IMR-90 (cell line): ENCODE measurements at regions not wholly inside any gene's neighbourhood (a gene's known extent, or its start where the extent isn't known, plus 50 kb on each side); places are given as distances from the start of the nearest gene placed in this dataset.

Experiments
- ATAC-seq: fragments of 200-7000 bp; cut with Tn5 transposase; 2 replicates; pipeline ENCODE4 v1.9.1; 2020; ENCODE audit warnings: low read depth, mild to moderate bottlenecking, moderate library complexity
- BruUV-seq: library from RNA; stranded (reverse); fragments of 400-500 nt; replicated peaks from 2 replicates; lab custom pipeline; 2021; lab: Mats Ljungman, UMichigan
- CTCF ChIA-PET: fragments of 300-600 bp; formaldehyde crosslinking; extraction: SDS; loops from one replicate; lab custom pipeline; 2021; ENCODE audit warnings: antibody characterized with exemption; lab: Yijun Ruan, JAX
- POLR2A ChIA-PET: fragments of 300-600 bp; sonication (Branson Sonifier 250); formaldehyde crosslinking; loops from one replicate; lab custom pipeline; 2022; ENCODE audit warnings: antibody characterized with exemption; ENCODE audit not compliant: unreplicated experiment; lab: Charles Lee
- DNase-seq: peaks from one replicate; pipeline ENCODE4 v3.0.0; 2013
- H2AFZ ChIP-seq: replicated peaks from 2 replicates; pipeline ENCODE3; 2013; ENCODE audit warnings: low read length, mild to moderate bottlenecking; ENCODE audit not compliant: poor library complexity
- H2AK5ac ChIP-seq: 2 replicates; pipeline ENCODE4 v1.6.1; 2013; ENCODE audit warnings: low read depth, low read length, inconsistent platforms
- H2AK9ac ChIP-seq: replicated peaks from 2 replicates; pipeline ENCODE3; 2013; ENCODE audit warnings: mild to moderate bottlenecking, low read depth, low read length, moderate library complexity; ENCODE audit not compliant: poor library complexity
- H2BK120ac ChIP-seq: 2 replicates; pipeline ENCODE4 v1.6.1; 2013; ENCODE audit warnings: low read depth, low read length, inconsistent platforms
- H2BK15ac ChIP-seq: 3 replicates; pipeline ENCODE4 v1.6.1; 2013; ENCODE audit warnings: low read depth, low read length, inconsistent platforms
- H2BK20ac ChIP-seq: 2 replicates; pipeline ENCODE4 v1.6.1; 2013; ENCODE audit warnings: low read depth, mild to moderate bottlenecking, inconsistent platforms, low read length, moderate library complexity
- H2BK5ac ChIP-seq: 2 replicates; pipeline ENCODE4 v1.6.1; 2013; ENCODE audit warnings: mild to moderate bottlenecking, low read depth, low read length, inconsistent platforms; ENCODE audit not compliant: poor library complexity, severe bottlenecking
- H3K14ac ChIP-seq: replicated peaks from 2 replicates; pipeline ENCODE4 v1.6.1; 2013; ENCODE audit warnings: low read depth, low read length, inconsistent platforms
- H3K18ac ChIP-seq: 2 replicates; pipeline ENCODE4 v1.6.1; 2013; ENCODE audit warnings: low read depth, low read length, control low read depth
- H3K23ac ChIP-seq: 2 replicates; pipeline ENCODE4 v1.6.1; 2013; ENCODE audit warnings: low read depth, low read length, inconsistent platforms
- H3K27ac ChIP-seq: 2 replicates; pipeline ENCODE4 v1.5.1; 2013; ENCODE audit warnings: mild to moderate bottlenecking, control low read depth, low read length; ENCODE audit not compliant: insufficient read depth
- H3K27me3 ChIP-seq: 2 replicates; pipeline ENCODE4 v1.6.1; 2013; ENCODE audit warnings: low read length; ENCODE audit not compliant: control insufficient read depth, insufficient read depth
- H3K36me3 ChIP-seq: 2 replicates; pipeline ENCODE4 v1.6.1; 2013; ENCODE audit warnings: low read length, mixed read lengths; ENCODE audit not compliant: control insufficient read depth, insufficient read depth
- H3K4ac ChIP-seq: 2 replicates; pipeline ENCODE4 v1.6.1; 2013; ENCODE audit warnings: low read depth, low read length, inconsistent platforms
- H3K4me1 ChIP-seq: 2 replicates; pipeline ENCODE4 v1.6.1; 2013; ENCODE audit warnings: low read length, mixed read lengths; ENCODE audit not compliant: control insufficient read depth, insufficient read depth
- H3K4me2 ChIP-seq: 2 replicates; pipeline ENCODE4 v1.6.1; 2013; ENCODE audit warnings: low read depth, mild to moderate bottlenecking, control low read depth, low read length, moderate library complexity
- H3K4me3 ChIP-seq: 2 replicates; pipeline ENCODE4 v1.5.1; 2013; ENCODE audit warnings: low read depth, mild to moderate bottlenecking, control low read depth, low read length, moderate library complexity; ENCODE audit not compliant: insufficient read depth
- H3K56ac ChIP-seq: 2 replicates; pipeline ENCODE4 v1.6.1; 2013; ENCODE audit warnings: low read length, inconsistent platforms; ENCODE audit not compliant: insufficient read depth; ENCODE audit errors: extremely low read depth
- H3K79me1 ChIP-seq, 2 experiments: 2 replicates each; pipeline ENCODE4 v1.6.1; 2013; ENCODE audit warnings: low read length in 2 of 2, inconsistent platforms in 1 of 2, low read depth in 1 of 2
- H3K9ac ChIP-seq: 2 replicates; pipeline ENCODE4 v1.6.1; 2013; ENCODE audit warnings: low read depth, low read length, control low read depth
- H3K9me1 ChIP-seq: 2 replicates; pipeline ENCODE4 v1.6.1; 2013; ENCODE audit warnings: low read length, inconsistent platforms; ENCODE audit not compliant: insufficient read depth
- H3K9me3 ChIP-seq: 2 replicates; pipeline ENCODE4 v1.6.1; 2013; ENCODE audit warnings: low read length; ENCODE audit not compliant: control insufficient read depth, insufficient read depth
- H4K20me1 ChIP-seq: 2 replicates; pipeline ENCODE4 v1.6.1; 2013; ENCODE audit warnings: low read length, inconsistent platforms; ENCODE audit not compliant: insufficient read depth
- H4K5ac ChIP-seq: 2 replicates; pipeline ENCODE4 v1.6.1; 2013; ENCODE audit warnings: mild to moderate bottlenecking, low read depth, low read length, control low read depth
- H4K8ac ChIP-seq, 2 experiments: 2 replicates each; pipeline ENCODE4 v1.6.1; 2013; ENCODE audit warnings: low read depth in 2 of 2, low read length in 2 of 2, control low read depth in 1 of 2, inconsistent platforms in 1 of 2
- H4K91ac ChIP-seq: 2 replicates; pipeline ENCODE4 v1.6.1; 2013; ENCODE audit warnings: low read depth, low read length, inconsistent platforms; ENCODE audit not compliant: insufficient read depth
- BHLHE40 ChIP-seq: fragments of 150-350 bp; IDR thresholded peaks from 2 replicates; pipeline ENCODE4 v1.6.1; 2016; ENCODE audit warnings: mild to moderate bottlenecking, low read depth, low read length
- CHD1 ChIP-seq: IDR thresholded peaks from 2 replicates; pipeline ENCODE4 v1.6.1; 2012; ENCODE audit warnings: low read depth, low read length, improper control_type of control experiment
- FOS ChIP-seq: fragments of 150-350 bp; IDR thresholded peaks from 2 replicates; pipeline ENCODE4 v1.6.1; 2016; ENCODE audit warnings: low read depth, low read length
- MAZ ChIP-seq: IDR thresholded peaks from 2 replicates; pipeline ENCODE4 v1.6.1; 2012; ENCODE audit warnings: low read depth, mild to moderate bottlenecking, low read length, improper control_type of control experiment, moderate library complexity, borderline replicate concordance
- MXI1 ChIP-seq: IDR thresholded peaks from 2 replicates; pipeline ENCODE4 v1.6.1; 2012; ENCODE audit warnings: low read depth, mild to moderate bottlenecking, low read length, moderate library complexity, borderline replicate concordance
- NFE2L2 ChIP-seq: fragments of 150-350 bp; IDR thresholded peaks from 2 replicates; pipeline ENCODE4 v1.6.1; 2016; ENCODE audit warnings: low read depth, mild to moderate bottlenecking, low read length
- POLR2A ChIP-seq: IDR thresholded peaks from 2 replicates; pipeline ENCODE4 v1.6.1; 2012; ENCODE audit warnings: mild to moderate bottlenecking, low read depth, low read length
- RCOR1 ChIP-seq: IDR thresholded peaks from 2 replicates; pipeline ENCODE4 v1.6.1; 2012; ENCODE audit warnings: mild to moderate bottlenecking, low read length, improper control_type of control experiment; ENCODE audit not compliant: insufficient replicate concordance
- SMC3 ChIP-seq: fragments of 150-350 bp; IDR thresholded peaks from 2 replicates; pipeline ENCODE4 v1.6.1; 2016; ENCODE audit warnings: low read depth, mild to moderate bottlenecking, antibody characterized with exemption, low read length, moderate library complexity
- USF2 ChIP-seq: fragments of 150-350 bp; IDR thresholded peaks from 2 replicates; pipeline ENCODE4 v1.6.1; 2017; ENCODE audit warnings: mild to moderate bottlenecking, antibody characterized with exemption, low read length, low read depth
- WGBS, 2 experiments: methylation state at CpG; one replicate each; pipeline versions ENCODE4 v1.1.5 to v1.1.7; 2013; ENCODE audit warnings: missing lambda C conversion rate in 2 of 2; ENCODE audit not compliant: insufficient read length in 1 of 2; ENCODE audit errors: extremely low coverage in 2 of 2; 5-methylcytosine and 5-hydroxymethylcytosine counted together
- dilution Hi-C: fragments of 300-500 bp; cut with HindIII; formaldehyde crosslinking; loops from one replicate; pipeline ENCODE4 v1.14.3; 2018; ENCODE audit warnings: low sequenced_read_pairs; ENCODE audit not compliant: unreplicated experiment
- in situ Hi-C: fragments of 300-500 bp; cut with MboI; formaldehyde crosslinking; loops from 3 replicates; pipeline ENCODE4 v1.14.3; 2019; ENCODE audit warnings: low sequenced_read_pairs, inconsistent platforms, mixed read lengths
- intact Hi-C: fragments of 100-400 bp; cut with micrococcal nuclease; formaldehyde crosslinking; loops from 2 replicates; pipeline ENCODE4 v1.10.0; 2022

GRCh38 chr2:145685383-145686050, 1165.6 kb upstream of the ZEB2 start:
- no peak overlapping the region for H3K4me3 ChIP-seq
- TF ChIP-seq NFE2L2: no peak
- TF ChIP-seq CHD1: no peak
- no peak for TF ChIP-seq MXI1
- TF ChIP-seq MAZ: no peak
- no peak for TF ChIP-seq BHLHE40
- no peak for TF ChIP-seq RCOR1
- TF ChIP-seq SMC3: no peak
- no peak for TF ChIP-seq POLR2A
- TF ChIP-seq FOS: no peak
- no peak for TF ChIP-seq USF2
- WGBS, 2 experiments: no CpG with 5 or more reads among the region's 4 CpGs
- H3K36me3 ChIP-seq: no peaks in the 10 kb centered on the region
- H3K27me3 ChIP-seq: no peaks in the 10 kb centered on the region
- in situ Hi-C loops: no loop called here
- no peak overlapping the region for H4K8ac ChIP-seq
- no peak overlapping the region for H2AK5ac ChIP-seq
- no peaks in the 10 kb centered on the region for H3K9me1 ChIP-seq
- dilution Hi-C loops: no loop called here
- H2BK120ac ChIP-seq: no peak overlapping the region
- no peak overlapping the region for H3K18ac ChIP-seq
- no peaks in the 10 kb centered on the region for H3K79me1 ChIP-seq
- ChIA-PET POLR2A (no interaction called here), CTCF (no interaction called here)
- no peaks in the 10 kb centered on the region for H3K4me1 ChIP-seq
- H2BK5ac ChIP-seq: no peak overlapping the region
- H3K14ac ChIP-seq: no peak overlapping the region
- ATAC-seq (no peak), DNase-seq (peak; percentile 6)
- no peak overlapping the region for H2BK20ac ChIP-seq
- no peak overlapping the region for H4K5ac ChIP-seq
- H3K56ac ChIP-seq: no peak overlapping the region
- H3K9me3 ChIP-seq: no peaks in the 10 kb centered on the region
- peak overlapping the region; percentile 57 for H2AK9ac ChIP-seq
- intact Hi-C loops: no loop called here
- H4K91ac ChIP-seq: no peak overlapping the region
- no peak overlapping the region for H3K23ac ChIP-seq
- no peak overlapping the region for H3K9ac ChIP-seq
- no peak overlapping the region for H2BK15ac ChIP-seq
- no peak overlapping the region for H3K27ac ChIP-seq
- H4K20me1 ChIP-seq: no peaks in the 10 kb centered on the region
- H3K4me2 ChIP-seq: no peak overlapping the region
- no peak overlapping the region for H2AFZ ChIP-seq
- H3K4ac ChIP-seq: no peak overlapping the region
- BruUV-seq: no TSS peak
